OCI-LY3 (cell line): ENCODE measurements at regions not wholly inside any gene's neighbourhood (a gene's known extent, or its start where the extent isn't known, plus 50 kb on each side); places are given as distances from the start of the nearest gene placed in this dataset.

ENCODE experiments used
- EZH2phosphoT487 ChIP-seq: fragments of 200-600 bp; shearing (Covaris generic); IDR thresholded peaks from 2 replicates; pipeline ENCODE4 v1.6.1; 2018; ENCODE audit warnings: antibody characterized with exemption, mixed run types, low read depth
- TF ChIP-seq, protein P1 (sequence below): fragments of 200-600, 300-600 bp; sonication (generic); IDR thresholded peaks from 2 replicates; pipeline ENCODE4 v1.5.1; 2014; ENCODE audit warnings: antibody characterized with exemption, low read length, low read depth

DNA sequence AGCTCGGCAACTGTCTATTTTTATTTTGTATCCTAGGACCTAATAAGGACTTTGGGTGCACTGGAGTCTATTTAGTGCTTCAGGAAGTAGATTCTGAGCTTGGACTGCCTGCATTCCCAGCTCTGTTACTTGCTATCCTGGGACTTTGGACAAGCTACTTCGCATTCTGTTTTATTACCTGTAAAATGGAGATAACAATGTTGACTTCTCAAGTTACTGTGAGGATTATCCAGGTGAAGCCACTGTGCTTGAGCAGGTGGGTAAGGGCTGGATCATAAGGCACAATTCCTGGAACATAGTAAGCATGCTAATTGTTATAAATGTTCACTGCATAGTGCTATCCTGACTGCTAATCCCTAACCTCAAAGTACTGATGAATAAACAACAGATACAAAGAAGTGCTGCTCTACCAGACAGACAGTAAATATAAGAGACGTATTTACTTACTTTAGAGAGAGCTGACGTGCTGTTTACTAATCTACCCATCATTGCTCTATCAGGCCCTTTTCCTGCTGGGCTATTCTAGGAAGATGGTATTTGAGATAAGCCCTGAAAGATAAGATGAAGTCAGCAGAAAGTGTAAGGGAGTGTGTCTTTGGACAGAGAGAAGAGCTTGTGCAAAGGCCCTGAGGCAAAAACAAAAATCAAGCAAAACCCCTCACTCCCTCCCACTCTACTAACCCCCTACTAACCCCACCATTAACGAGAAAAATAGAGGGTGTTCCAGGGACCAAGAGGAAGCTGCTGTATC, 50.8 kb upstream of the FLT1 start:
- TF ChIP-seq, protein P1, sequence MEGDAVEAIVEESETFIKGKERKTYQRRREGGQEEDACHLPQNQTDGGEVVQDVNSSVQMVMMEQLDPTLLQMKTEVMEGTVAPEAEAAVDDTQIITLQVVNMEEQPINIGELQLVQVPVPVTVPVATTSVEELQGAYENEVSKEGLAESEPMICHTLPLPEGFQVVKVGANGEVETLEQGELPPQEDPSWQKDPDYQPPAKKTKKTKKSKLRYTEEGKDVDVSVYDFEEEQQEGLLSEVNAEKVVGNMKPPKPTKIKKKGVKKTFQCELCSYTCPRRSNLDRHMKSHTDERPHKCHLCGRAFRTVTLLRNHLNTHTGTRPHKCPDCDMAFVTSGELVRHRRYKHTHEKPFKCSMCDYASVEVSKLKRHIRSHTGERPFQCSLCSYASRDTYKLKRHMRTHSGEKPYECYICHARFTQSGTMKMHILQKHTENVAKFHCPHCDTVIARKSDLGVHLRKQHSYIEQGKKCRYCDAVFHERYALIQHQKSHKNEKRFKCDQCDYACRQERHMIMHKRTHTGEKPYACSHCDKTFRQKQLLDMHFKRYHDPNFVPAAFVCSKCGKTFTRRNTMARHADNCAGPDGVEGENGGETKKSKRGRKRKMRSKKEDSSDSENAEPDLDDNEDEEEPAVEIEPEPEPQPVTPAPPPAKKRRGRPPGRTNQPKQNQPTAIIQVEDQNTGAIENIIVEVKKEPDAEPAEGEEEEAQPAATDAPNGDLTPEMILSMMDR = no peak
- no peak for TF ChIP-seq EZH2phosphoT487
